GM06990 (cell line): ENCODE measurements at regions not wholly inside any gene's neighbourhood (a gene's known extent, or its start where the extent isn't known, plus 50 kb on each side); places are given as distances from the start of the nearest gene placed in this dataset.
"Not testable (repeated sequence)": the region's sequence is repeated elsewhere in the genome, so short reads cannot be mapped to it uniquely, and the experiment has no call there.

Source experiments
- DNase-seq: peaks from one replicate; pipeline ENCODE4 v3.0.0-alpha.2; 2011; ENCODE audit not compliant: insufficient read length; ENCODE audit errors: extremely low read depth
- H3K27me3 ChIP-seq: replicated peaks from 2 replicates; pipeline ENCODE4 v1.6.0; 2011; ENCODE audit warnings: low read length; ENCODE audit not compliant: control insufficient read depth, insufficient read depth
- H3K36me3 ChIP-seq: 2 replicates; pipeline ENCODE4 v1.5.1; 2011; ENCODE audit warnings: low read length; ENCODE audit not compliant: control insufficient read depth, insufficient read depth
- H3K4me3 ChIP-seq: replicated peaks from 2 replicates; pipeline ENCODE4 v1.5.1; 2011; ENCODE audit warnings: low read depth, mild to moderate bottlenecking, control low read depth, low read length
- CTCF ChIP-seq: IDR thresholded peaks from 2 replicates; pipeline ENCODE4 v1.5.1; 2011; ENCODE audit warnings: low read length, control low read depth, mild to moderate bottlenecking, inconsistent platforms; ENCODE audit not compliant: insufficient read depth, poor library complexity, severe bottlenecking

DNA sequence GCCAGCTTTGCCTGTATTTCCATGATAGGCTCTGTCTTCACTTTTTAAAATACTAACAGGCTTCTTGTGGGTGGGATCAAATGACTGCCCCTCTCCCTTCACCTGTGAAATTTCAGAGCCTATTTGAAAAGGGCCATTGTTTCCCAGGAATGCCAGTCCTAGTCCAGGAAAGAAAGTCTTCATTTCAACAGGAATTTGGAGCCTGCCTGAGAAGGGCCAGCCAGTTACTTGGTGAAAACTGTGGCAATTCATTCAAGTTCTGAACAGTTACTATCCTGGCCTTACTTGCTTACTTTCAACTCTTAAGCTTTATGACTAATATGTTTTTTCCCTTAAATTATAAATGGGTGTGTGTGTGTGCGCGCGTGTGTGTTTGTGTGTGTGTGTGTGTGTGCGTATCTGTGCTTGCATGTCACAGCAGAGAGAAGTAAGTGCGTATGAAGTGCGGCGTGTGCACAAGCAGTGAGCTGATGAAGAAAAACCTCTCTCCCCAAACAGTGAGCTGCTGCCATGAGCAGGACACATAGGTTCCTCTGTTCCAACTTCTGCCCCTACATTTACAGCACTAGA, 67.5 kb upstream of the RNPC3 start:
- TF ChIP-seq CTCF = no peak

DNA sequence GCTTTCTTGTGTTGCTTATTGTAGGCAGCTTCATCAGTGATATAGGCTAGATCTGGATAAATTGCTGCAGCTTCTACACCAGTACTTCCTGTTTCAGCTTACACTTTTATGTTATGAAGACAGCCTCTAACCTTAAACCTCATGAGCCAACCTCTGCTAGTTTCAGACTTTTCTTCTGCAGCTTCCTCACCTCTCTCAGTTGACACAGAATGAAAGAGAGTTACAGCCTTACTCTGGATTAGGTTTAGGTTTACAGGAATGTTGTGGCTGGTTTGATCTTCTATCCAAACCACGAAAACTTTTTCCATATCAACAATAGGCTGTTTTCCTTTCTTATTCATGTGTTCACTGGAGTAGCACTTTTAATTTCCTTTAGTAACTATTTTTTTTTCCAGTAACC, 76.9 kb upstream of the RNPC3 start:
- TF ChIP-seq CTCF = no peak
- Histone ChIP-seq H3K27me3 (no peaks in the 10 kb centered on the region), H3K4me3 (no peak overlapping the region), H3K36me3 (no peaks in the 10 kb centered on the region)
- DNase-seq = no peak

More for the DNA sequence above, 67.5 kb upstream of the RNPC3 start:
- no peaks in the 10 kb centered on the region for H3K36me3 ChIP-seq
- no peak for DNase-seq
- H3K27me3 ChIP-seq = no peaks in the 10 kb centered on the region
- H3K4me3 ChIP-seq = no peak overlapping the region

GRCh38 chr1:103447471-103447870, 78.0 kb upstream of the RNPC3 start:
- no peak overlapping the region for H3K4me3 ChIP-seq
- no peaks in the 10 kb centered on the region for H3K36me3 ChIP-seq
- DNase-seq = no peak
- no peaks in the 10 kb centered on the region for H3K27me3 ChIP-seq
- no peak for TF ChIP-seq CTCF

DNA sequence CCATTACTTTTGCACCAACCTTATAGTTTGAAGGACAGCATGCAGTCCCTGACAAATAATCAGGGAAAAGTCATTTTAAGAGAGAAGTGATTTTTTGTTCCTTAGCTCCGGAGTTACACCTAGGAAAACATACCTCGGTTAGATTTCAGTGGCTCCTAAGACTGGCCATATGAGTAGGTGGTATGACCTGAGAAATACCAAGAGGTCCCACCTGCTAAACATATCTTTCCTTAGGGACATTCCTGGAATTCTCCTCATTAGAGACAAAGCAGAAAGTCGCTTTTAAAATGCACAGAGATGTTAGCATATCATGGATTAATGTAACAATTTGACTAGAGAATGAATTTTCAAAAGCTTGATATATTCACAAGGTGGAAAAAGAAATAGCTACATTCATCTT, 84.2 kb upstream of the RNPC3 start:
- no peak overlapping the region for H3K4me3 ChIP-seq
- no peak for DNase-seq
- H3K27me3 ChIP-seq = no peaks in the 10 kb centered on the region
- TF ChIP-seq CTCF = no peak
- H3K36me3 ChIP-seq = no peaks in the 10 kb centered on the region

GRCh38 chr1:103436568-103437100, 88.9 kb upstream of the RNPC3 start:
- not testable (repeated sequence) for DNase-seq, H3K4me3 ChIP-seq

GRCh38 chr1:103435443-103435842, 90.1 kb upstream of the RNPC3 start:
- DNase-seq = no peak
- TF ChIP-seq CTCF = no peak
- Histone ChIP-seq H3K27me3 (no peaks in the 10 kb centered on the region), H3K36me3 (no peaks in the 10 kb centered on the region), H3K4me3 (no peak overlapping the region)

More at GRCh38 chr1:103436568-103437100, 88.9 kb upstream of the RNPC3 start:
- not testable (repeated sequence) for H3K27me3 ChIP-seq, H3K36me3 ChIP-seq
